Endothelial cell (in vitro differentiated cells): ENCODE measurements at regions not wholly inside any gene's neighbourhood (a gene's known extent, or its start where the extent isn't known, plus 50 kb on each side); places are given as distances from the start of the nearest gene placed in this dataset.
"Not testable (repeated sequence)": the region's sequence is repeated elsewhere in the genome, so short reads cannot be mapped to it uniquely, and the experiment has no call there.

Experiments used
- DNase-seq: peaks from one replicate; pipeline ENCODE4 v3.0.0; 2021; ENCODE audit warnings: low spot score
- H3K27ac Mint-ChIP-seq: one replicate; pipeline ENCODE4 v1.8.0; 2021; ENCODE audit warnings: mixed read lengths, inconsistent platforms; ENCODE audit not compliant: unreplicated experiment
- H3K27me3 Mint-ChIP-seq: one replicate; pipeline ENCODE4 v1.8.0; 2021; ENCODE audit warnings: mild to moderate bottlenecking, moderate library complexity, mixed read lengths, inconsistent platforms; ENCODE audit not compliant: unreplicated experiment
- H3K36me3 Mint-ChIP-seq: one replicate; pipeline ENCODE4 v1.8.0; 2021; ENCODE audit warnings: mild to moderate bottlenecking, low read depth, mixed read lengths, inconsistent platforms; ENCODE audit not compliant: unreplicated experiment
- H3K4me1 Mint-ChIP-seq: one replicate; pipeline ENCODE4 v1.8.0; 2021; ENCODE audit warnings: mild to moderate bottlenecking, mixed read lengths, inconsistent platforms; ENCODE audit not compliant: unreplicated experiment
- H3K4me3 Mint-ChIP-seq: one replicate; pipeline ENCODE4 v1.8.0; 2021; ENCODE audit warnings: mild to moderate bottlenecking, mixed read lengths, inconsistent platforms; ENCODE audit not compliant: unreplicated experiment
- H3K9me3 Mint-ChIP-seq: one replicate; pipeline ENCODE4 v1.8.0; 2021; ENCODE audit warnings: mixed read lengths, inconsistent platforms; ENCODE audit not compliant: unreplicated experiment
- TF ChIP-seq, protein P1 (sequence below): fragments of 200-600 bp; sonication (generic); IDR thresholded peaks from one replicate; pipeline ENCODE4 v1.5.0; 2021; ENCODE audit warnings: antibody characterized with exemption; ENCODE audit not compliant: unreplicated experiment

GRCh38 chr18:14189858-14190257 is 57.6 kb upstream of the ZNF519 start:
- Mint-ChIP-seq H3K27ac (peak overlapping the region; percentile 45), H3K4me1 (peaks cover 6% of the 10 kb centered on the region), H3K4me3 (no peak overlapping the region), H3K36me3 (no peaks in the 10 kb centered on the region), H3K27me3 (peaks cover 2% of the 10 kb centered on the region), H3K9me3 (no peaks in the 10 kb centered on the region)
- DNase-seq = no peak
- TF ChIP-seq, protein P1, sequence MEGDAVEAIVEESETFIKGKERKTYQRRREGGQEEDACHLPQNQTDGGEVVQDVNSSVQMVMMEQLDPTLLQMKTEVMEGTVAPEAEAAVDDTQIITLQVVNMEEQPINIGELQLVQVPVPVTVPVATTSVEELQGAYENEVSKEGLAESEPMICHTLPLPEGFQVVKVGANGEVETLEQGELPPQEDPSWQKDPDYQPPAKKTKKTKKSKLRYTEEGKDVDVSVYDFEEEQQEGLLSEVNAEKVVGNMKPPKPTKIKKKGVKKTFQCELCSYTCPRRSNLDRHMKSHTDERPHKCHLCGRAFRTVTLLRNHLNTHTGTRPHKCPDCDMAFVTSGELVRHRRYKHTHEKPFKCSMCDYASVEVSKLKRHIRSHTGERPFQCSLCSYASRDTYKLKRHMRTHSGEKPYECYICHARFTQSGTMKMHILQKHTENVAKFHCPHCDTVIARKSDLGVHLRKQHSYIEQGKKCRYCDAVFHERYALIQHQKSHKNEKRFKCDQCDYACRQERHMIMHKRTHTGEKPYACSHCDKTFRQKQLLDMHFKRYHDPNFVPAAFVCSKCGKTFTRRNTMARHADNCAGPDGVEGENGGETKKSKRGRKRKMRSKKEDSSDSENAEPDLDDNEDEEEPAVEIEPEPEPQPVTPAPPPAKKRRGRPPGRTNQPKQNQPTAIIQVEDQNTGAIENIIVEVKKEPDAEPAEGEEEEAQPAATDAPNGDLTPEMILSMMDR = no peak

DNA sequence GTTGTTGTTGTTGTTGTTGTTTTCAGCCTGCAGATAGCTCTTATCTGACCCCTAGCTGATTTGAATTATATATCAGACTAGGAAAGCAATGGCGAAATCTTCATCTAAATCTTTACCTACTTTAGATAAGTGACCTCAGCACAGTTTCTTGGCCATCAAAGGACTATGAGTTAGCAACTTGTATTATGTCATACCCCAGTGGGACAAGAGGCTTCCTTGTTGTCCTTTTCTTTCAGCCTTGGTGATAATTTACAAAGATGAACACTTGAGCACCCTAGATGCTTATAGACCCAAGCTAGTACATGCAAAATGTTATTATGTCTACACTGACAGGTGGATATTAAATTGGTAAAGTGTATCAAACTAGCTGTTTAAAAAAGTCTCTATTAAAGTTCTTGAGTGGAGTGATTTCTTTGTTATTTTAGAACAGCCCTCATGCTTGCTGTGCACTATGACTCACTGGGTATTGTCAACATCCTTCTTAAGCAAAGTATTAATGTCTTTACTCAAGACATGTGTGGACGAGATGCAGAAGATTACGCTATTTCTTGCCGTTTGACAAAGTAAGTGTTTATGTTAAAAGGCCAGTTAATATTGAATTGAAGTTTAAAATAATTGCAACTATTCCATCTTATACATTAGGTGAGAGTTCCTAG is 56.6 kb upstream of the ZNF519 start:
- not testable (repeated sequence) for H3K27me3 Mint-ChIP-seq

More for the DNA sequence above, 56.6 kb upstream of the ZNF519 start:
- not testable (repeated sequence) for H3K4me1 Mint-ChIP-seq, H3K9me3 Mint-ChIP-seq, DNase-seq, H3K36me3 Mint-ChIP-seq, H3K27ac Mint-ChIP-seq, H3K4me3 Mint-ChIP-seq
